Dermis microvascular lymphatic vessel endothelial cell (primary cell): ENCODE measurements at regions not wholly inside any gene's neighbourhood (a gene's known extent, or its start where the extent isn't known, plus 50 kb on each side); places are given as distances from the start of the nearest gene placed in this dataset.
"Not testable (repeated sequence)": the region's sequence is repeated elsewhere in the genome, so short reads cannot be mapped to it uniquely, and the experiment has no call there.

Experiments
- DNase-seq, 2 donors: peaks; one replicate each; pipeline versions ENCODE4 v3.0.0 to v3.0.0-alpha.2; 2010; ENCODE audit warnings: low read depth in 2 of 2

GRCh38 chr9:64920147-64920546 is 364.9 kb downstream of the FOXD4L5 start:
- not testable (repeated sequence) for DNase-seq

GRCh38 chr9:64888643-64889042 is 396.4 kb downstream of the FOXD4L5 start:
- not testable (repeated sequence) for DNase-seq

- DNase-seq: peak in 1 of 2 donors; percentile 45
These were observed 414.4 kb downstream of the FOXD4L5 start for GRCh38 chr9:64870594-64870993.
